ENCODE measurements at regions not wholly inside any gene's neighbourhood (a gene's known extent, or its start where the extent isn't known, plus 50 kb on each side); places are given as distances from the start of the nearest gene placed in this dataset.

- TF ChIP-seq CTCF (IDR thresholded peaks at IDR 0.05) (no peak), POLR2A (IDR thresholded peaks at IDR 0.05) (no peak)
Measured at GRCh38 chr16:9302072-9302471, 210.6 kb downstream of the HAPSTR1 start.

All from uterus (tissue), 2 donors.